Upper lobe of left lung (tissue), 4 donors: ENCODE measurements at regions not wholly inside any gene's neighbourhood (a gene's known extent, or its start where the extent isn't known, plus 50 kb on each side); places are given as distances from the start of the nearest gene placed in this dataset.

Source experiments
- EP300 ChIP-seq, 4 donors: sonication (generic); formaldehyde crosslinking; IDR thresholded peaks; one replicate each; pipeline ENCODE4 v1.5.1; 2017; ENCODE audit warnings: antibody characterized with exemption in 4 of 4, control low read depth in 2 of 4
- POLR2A ChIP-seq, 4 donors: fragments of 450-650 bp; IDR thresholded peaks; one replicate each; pipeline ENCODE4 v1.5.1; 2016 to 2017; ENCODE audit warnings: antibody characterized with exemption in 4 of 4, mild to moderate bottlenecking in 2 of 4
- POLR2AphosphoS5 ChIP-seq, 2 donors: sonication (generic); formaldehyde crosslinking; IDR thresholded peaks; one replicate each; pipeline ENCODE4 v1.5.1; 2017; ENCODE audit warnings: antibody characterized with exemption in 2 of 2
- TF ChIP-seq, protein P1 (sequence below), 6 experiments: fragments of 450-650 bp in 4 of 6; fragments of 200-600 bp in 2 of 6; sonication (generic) in 2 of 6; IDR thresholded peaks; one replicate each; pipeline ENCODE4 v1.5.1; 2016 to 2019; ENCODE audit warnings: antibody characterized with exemption in 6 of 6

DNA sequence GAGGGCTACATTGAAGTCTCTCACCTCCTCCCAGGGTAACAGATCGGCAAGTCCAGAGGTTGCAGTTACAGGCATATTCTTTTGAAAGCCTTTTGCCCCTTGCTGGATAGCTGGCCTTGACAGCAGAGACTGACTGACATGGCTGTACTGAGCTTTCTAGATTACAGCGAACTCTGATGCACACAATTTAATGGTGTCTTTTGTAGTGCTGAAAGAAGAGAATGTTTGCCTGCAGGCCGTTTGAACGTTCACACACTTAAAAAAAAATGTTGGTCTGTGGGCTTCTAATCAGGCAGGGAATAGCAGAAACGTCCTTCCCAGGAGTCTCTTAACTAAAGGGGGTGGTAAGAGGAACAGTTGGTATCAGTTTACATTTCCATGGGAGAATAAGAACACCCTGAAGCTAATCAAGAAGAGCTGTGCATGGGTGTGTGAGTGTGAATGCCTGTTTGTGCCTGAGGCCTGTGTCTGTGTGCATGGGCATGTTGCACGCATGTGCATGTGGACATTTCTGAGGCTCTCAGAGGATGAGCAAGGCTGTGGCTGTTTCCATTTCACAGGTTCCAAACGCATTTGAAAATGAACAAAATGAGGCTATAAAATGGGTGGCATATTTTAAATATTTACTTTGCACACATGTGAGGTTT, 213.9 kb upstream of the SSTR4 start:
- TF ChIP-seq, protein P1, sequence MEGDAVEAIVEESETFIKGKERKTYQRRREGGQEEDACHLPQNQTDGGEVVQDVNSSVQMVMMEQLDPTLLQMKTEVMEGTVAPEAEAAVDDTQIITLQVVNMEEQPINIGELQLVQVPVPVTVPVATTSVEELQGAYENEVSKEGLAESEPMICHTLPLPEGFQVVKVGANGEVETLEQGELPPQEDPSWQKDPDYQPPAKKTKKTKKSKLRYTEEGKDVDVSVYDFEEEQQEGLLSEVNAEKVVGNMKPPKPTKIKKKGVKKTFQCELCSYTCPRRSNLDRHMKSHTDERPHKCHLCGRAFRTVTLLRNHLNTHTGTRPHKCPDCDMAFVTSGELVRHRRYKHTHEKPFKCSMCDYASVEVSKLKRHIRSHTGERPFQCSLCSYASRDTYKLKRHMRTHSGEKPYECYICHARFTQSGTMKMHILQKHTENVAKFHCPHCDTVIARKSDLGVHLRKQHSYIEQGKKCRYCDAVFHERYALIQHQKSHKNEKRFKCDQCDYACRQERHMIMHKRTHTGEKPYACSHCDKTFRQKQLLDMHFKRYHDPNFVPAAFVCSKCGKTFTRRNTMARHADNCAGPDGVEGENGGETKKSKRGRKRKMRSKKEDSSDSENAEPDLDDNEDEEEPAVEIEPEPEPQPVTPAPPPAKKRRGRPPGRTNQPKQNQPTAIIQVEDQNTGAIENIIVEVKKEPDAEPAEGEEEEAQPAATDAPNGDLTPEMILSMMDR (IDR thresholded peaks at IDR 0.05), result no peak
- no peak for TF ChIP-seq EP300 (IDR thresholded peaks at IDR 0.05)
- no peak for TF ChIP-seq POLR2AphosphoS5 (IDR thresholded peaks at IDR 0.05)
- TF ChIP-seq POLR2A (IDR thresholded peaks at IDR 0.05), result no peak
